ENCODE measurements at regions not wholly inside any gene's neighbourhood (a gene's known extent, or its start where the extent isn't known, plus 50 kb on each side); places are given as distances from the start of the nearest gene placed in this dataset.

DNA sequence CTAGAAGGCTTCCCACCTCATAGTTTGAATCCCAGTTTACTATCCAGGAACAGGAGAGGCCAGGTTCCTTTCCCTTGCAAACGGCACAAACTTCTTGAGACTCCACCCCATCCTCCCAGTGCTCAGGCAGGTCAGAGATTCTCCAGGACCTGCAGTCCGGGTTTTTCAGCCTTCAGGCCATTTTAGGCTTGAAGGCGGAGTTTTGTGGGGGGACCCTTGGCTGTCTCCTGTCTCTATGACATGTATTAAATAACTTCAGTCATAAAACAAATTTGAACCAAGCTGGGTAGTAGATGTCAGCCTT, 230.1 kb downstream of the NFATC2 start:
- TF ChIP-seq, protein P1, sequence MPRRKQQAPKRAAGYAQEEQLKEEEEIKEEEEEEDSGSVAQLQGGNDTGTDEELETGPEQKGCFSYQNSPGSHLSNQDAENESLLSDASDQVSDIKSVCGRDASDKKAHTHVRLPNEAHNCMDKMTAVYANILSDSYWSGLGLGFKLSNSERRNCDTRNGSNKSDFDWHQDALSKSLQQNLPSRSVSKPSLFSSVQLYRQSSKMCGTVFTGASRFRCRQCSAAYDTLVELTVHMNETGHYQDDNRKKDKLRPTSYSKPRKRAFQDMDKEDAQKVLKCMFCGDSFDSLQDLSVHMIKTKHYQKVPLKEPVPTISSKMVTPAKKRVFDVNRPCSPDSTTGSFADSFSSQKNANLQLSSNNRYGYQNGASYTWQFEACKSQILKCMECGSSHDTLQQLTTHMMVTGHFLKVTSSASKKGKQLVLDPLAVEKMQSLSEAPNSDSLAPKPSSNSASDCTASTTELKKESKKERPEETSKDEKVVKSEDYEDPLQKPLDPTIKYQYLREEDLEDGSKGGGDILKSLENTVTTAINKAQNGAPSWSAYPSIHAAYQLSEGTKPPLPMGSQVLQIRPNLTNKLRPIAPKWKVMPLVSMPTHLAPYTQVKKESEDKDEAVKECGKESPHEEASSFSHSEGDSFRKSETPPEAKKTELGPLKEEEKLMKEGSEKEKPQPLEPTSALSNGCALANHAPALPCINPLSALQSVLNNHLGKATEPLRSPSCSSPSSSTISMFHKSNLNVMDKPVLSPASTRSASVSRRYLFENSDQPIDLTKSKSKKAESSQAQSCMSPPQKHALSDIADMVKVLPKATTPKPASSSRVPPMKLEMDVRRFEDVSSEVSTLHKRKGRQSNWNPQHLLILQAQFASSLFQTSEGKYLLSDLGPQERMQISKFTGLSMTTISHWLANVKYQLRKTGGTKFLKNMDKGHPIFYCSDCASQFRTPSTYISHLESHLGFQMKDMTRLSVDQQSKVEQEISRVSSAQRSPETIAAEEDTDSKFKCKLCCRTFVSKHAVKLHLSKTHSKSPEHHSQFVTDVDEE (CRISPR knock-in tag; IDR thresholded peaks at IDR 0.05) = no peak
- TF ChIP-seq, protein P2, sequence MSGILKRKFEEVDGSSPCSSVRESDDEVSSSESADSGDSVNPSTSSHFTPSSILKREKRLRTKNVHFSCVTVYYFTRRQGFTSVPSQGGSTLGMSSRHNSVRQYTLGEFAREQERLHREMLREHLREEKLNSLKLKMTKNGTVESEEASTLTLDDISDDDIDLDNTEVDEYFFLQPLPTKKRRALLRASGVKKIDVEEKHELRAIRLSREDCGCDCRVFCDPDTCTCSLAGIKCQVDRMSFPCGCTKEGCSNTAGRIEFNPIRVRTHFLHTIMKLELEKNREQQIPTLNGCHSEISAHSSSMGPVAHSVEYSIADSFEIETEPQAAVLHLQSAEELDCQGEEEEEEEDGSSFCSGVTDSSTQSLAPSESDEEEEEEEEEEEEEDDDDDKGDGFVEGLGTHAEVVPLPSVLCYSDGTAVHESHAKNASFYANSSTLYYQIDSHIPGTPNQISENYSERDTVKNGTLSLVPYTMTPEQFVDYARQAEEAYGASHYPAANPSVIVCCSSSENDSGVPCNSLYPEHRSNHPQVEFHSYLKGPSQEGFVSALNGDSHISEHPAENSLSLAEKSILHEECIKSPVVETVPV (CRISPR knock-in tag; IDR thresholded peaks at IDR 0.05) = no peak
- TF ChIP-seq, protein P3, sequence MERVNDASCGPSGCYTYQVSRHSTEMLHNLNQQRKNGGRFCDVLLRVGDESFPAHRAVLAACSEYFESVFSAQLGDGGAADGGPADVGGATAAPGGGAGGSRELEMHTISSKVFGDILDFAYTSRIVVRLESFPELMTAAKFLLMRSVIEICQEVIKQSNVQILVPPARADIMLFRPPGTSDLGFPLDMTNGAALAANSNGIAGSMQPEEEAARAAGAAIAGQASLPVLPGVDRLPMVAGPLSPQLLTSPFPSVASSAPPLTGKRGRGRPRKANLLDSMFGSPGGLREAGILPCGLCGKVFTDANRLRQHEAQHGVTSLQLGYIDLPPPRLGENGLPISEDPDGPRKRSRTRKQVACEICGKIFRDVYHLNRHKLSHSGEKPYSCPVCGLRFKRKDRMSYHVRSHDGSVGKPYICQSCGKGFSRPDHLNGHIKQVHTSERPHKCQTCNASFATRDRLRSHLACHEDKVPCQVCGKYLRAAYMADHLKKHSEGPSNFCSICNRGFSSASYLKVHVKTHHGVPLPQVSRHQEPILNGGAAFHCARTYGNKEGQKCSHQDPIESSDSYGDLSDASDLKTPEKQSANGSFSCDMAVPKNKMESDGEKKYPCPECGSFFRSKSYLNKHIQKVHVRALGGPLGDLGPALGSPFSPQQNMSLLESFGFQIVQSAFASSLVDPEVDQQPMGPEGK (CRISPR knock-in tag; IDR thresholded peaks at IDR 0.05; ENCODE audit: borderline replicate concordance) = no peak
- no peak for TF ChIP-seq ARNTL (CRISPR knock-in tag; IDR thresholded peaks at IDR 0.05; ENCODE audit: borderline replicate concordance, low read depth)
- TF ChIP-seq OSR1 (CRISPR knock-in tag; IDR thresholded peaks at IDR 0.05) = no peak
- no peak for TF ChIP-seq ZNF8 (CRISPR knock-in tag; IDR thresholded peaks at IDR 0.05)
- TF ChIP-seq GLIS3 (CRISPR knock-in tag; IDR thresholded peaks at IDR 0.05) = no peak
- no peak for TF ChIP-seq ZC3H10 (CRISPR knock-in tag; IDR thresholded peaks at IDR 0.05)

Data from SK-N-SH treated with all-trans-retinoic acid at 6 μM for 48 hours (cell line).